Body of pancreas (tissue), 4 donors: ENCODE measurements at regions not wholly inside any gene's neighbourhood (a gene's known extent, or its start where the extent isn't known, plus 50 kb on each side); places are given as distances from the start of the nearest gene placed in this dataset.

ENCODE experiments used
- ATAC-seq: fragments of 150-250 bp; one replicate; pipeline ENCODE4 v1.9.1; 2016
- DNase-seq, 4 donors: peaks; one replicate each; pipeline ENCODE4 v3.0.0-alpha.2; 2019
- H3K27ac ChIP-seq, 4 donors: fragments of 200-600 bp; sonication (generic); 1 replicate in 3 of 4; 2 replicates in 1 of 4; pipeline versions ENCODE4 v1.5.1 to v1.6.1; 2016 to 2019; ENCODE audit warnings: mild to moderate bottlenecking in 1 of 4, mixed read lengths in 1 of 4, moderate library complexity in 1 of 4
- H3K27me3 ChIP-seq, 2 donors: fragments of 200-600 bp; sonication (generic); one replicate each; pipeline ENCODE4 v1.6.0; 2016; ENCODE audit warnings: mild to moderate bottlenecking in 1 of 2
- H3K36me3 ChIP-seq, 2 donors: fragments of 200-600 bp; sonication (generic); replicated peaks in 1 of 2; 2 replicates each; pipeline ENCODE4 v1.5.1; 2016; ENCODE audit warnings: low read depth in 2 of 2; ENCODE audit not compliant: insufficient read depth in 1 of 2
- H3K4me1 ChIP-seq: fragments of 200-600 bp; sonication (generic); one replicate; pipeline ENCODE4 v1.6.0; 2016
- H3K4me3 ChIP-seq, 2 donors: fragments of 200-600 bp; sonication (generic); 1 replicate in 1 of 2; 2 replicates in 1 of 2; pipeline ENCODE4 v1.5.1; 2016 to 2019
- H3K9me3 ChIP-seq, 3 donors: fragments of 200-600 bp; sonication (generic); 1 replicate in 2 of 3; 2 replicates in 1 of 3; pipeline ENCODE4 v1.5.1; 2016
- POLR2A ChIP-seq, 3 donors: fragments of 450-650 bp; IDR thresholded peaks; one replicate each; pipeline ENCODE4 v1.6.1; 2016; ENCODE audit warnings: antibody characterized with exemption in 3 of 3, mild to moderate bottlenecking in 2 of 3
- WGBS, 2 donors: methylation state at CpG; one replicate each; pipeline ENCODE4 v1.1.5; 2017; 5-methylcytosine and 5-hydroxymethylcytosine counted together
- intact Hi-C: fragments of 100-400 bp; cut with DNase I; formaldehyde crosslinking; loops from one replicate; pipeline ENCODE4 v1.15.1; 2023
- TF ChIP-seq, protein P1 (sequence below), 7 experiments: fragments of 450-650 bp in 4 of 7; fragments of 200-600 bp in 3 of 7; sonication (generic) in 3 of 7; IDR thresholded peaks; one replicate each; pipeline ENCODE4 v1.5.1; 2016 to 2019; ENCODE audit warnings: antibody characterized with exemption in 7 of 7

DNA sequence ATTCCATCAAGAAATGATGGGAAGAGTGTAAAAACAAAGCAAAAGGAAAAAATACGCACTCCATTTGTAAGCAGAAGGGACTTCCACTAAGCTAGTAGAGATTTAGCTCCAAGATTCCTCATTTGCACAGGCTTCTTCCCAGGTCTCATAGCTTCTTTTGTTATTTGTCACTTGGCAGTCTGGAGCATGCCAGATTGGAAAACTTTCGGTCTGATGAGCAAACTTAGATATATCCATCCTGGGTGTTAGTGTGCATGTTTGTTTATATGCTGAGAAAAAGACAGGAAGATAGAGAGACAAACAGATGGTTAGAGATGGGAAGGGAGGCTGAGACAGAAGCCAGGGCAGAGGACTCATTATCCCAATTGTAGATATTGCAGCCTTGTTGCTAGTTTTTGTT lies 1644.5 kb upstream of the NUDT12 start:
- DNase-seq: no peak
- ATAC-seq: no peak
- TF ChIP-seq, protein P1, sequence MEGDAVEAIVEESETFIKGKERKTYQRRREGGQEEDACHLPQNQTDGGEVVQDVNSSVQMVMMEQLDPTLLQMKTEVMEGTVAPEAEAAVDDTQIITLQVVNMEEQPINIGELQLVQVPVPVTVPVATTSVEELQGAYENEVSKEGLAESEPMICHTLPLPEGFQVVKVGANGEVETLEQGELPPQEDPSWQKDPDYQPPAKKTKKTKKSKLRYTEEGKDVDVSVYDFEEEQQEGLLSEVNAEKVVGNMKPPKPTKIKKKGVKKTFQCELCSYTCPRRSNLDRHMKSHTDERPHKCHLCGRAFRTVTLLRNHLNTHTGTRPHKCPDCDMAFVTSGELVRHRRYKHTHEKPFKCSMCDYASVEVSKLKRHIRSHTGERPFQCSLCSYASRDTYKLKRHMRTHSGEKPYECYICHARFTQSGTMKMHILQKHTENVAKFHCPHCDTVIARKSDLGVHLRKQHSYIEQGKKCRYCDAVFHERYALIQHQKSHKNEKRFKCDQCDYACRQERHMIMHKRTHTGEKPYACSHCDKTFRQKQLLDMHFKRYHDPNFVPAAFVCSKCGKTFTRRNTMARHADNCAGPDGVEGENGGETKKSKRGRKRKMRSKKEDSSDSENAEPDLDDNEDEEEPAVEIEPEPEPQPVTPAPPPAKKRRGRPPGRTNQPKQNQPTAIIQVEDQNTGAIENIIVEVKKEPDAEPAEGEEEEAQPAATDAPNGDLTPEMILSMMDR (IDR thresholded peaks at IDR 0.05): no peak
- TF ChIP-seq POLR2A (IDR thresholded peaks at IDR 0.05): no peak
- H3K36me3 ChIP-seq: no peaks in the 10 kb centered on the region
- no peaks in the 10 kb centered on the region for H3K4me1 ChIP-seq
- no peak overlapping the region for H3K4me3 ChIP-seq
- intact Hi-C loops: no loop called here
- no peak overlapping the region for H3K27ac ChIP-seq
- no peaks in the 10 kb centered on the region for H3K9me3 ChIP-seq
- no peaks in the 10 kb centered on the region for H3K27me3 ChIP-seq
- whole genome bisulfite sequencing, 2 donors: 51 to 56% methylated on average over 2 of the region's 2 CpGs

DNA sequence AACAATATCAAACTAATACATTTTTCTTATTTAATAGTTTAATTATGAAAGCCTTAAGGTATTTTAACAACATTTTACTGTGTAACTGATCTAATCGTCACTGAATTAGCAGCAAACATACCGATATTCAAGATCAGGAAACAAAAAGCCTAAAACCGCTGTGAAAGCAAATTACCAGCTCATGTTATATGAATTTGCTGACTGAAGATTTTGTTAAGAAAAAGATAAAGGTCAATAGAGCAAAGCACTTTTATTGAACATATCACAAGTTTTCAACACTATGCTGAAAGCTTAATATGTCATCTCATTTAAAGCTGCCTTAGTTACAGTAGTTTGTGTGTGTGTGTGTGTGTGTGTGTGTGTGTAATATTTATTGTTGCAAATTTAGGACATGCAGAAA lies 1634.9 kb upstream of the NUDT12 start:
- H3K9me3 ChIP-seq: no peaks in the 10 kb centered on the region
- no peaks in the 10 kb centered on the region for H3K4me1 ChIP-seq
- H3K27me3 ChIP-seq: no peaks in the 10 kb centered on the region
- ATAC-seq (no peak), DNase-seq (no peak)
- H3K27ac ChIP-seq: no peak overlapping the region
- intact Hi-C loops: no loop called here
- 73 to 75% methylated on average over 3 of the region's 3 CpGs for WGBS, 2 donors
- H3K4me3 ChIP-seq: no peak overlapping the region
- TF ChIP-seq, protein P1 (IDR thresholded peaks at IDR 0.05): no peak
- TF ChIP-seq POLR2A (IDR thresholded peaks at IDR 0.05): no peak
- no peaks in the 10 kb centered on the region for H3K36me3 ChIP-seq

DNA sequence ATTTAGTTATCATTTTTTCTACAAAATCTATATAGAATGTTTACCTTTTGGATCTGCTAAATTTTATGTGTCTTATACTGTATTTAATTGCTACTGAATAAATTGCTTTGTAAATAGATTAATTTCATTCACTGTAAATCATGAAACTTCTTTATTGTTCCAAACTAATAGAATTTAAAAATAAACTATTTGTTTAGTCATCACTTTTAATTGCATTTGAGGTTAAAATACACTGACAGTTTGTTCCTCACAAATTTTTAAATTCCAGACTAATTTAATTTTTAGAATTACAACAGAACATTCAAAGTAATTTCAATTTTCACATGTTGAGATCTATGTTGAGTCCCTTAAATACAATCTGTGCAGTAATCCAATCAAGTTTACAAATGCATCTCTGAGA lies 1633.2 kb upstream of the NUDT12 start:
- DNase-seq (no peak), ATAC-seq (no peak)
- H3K4me1 ChIP-seq: no peaks in the 10 kb centered on the region
- intact Hi-C loops: no loop called here
- no peak overlapping the region for H3K4me3 ChIP-seq
- H3K27me3 ChIP-seq: no peaks in the 10 kb centered on the region
- no peak overlapping the region for H3K27ac ChIP-seq
- no peak for TF ChIP-seq POLR2A (IDR thresholded peaks at IDR 0.05)
- TF ChIP-seq, protein P1 (IDR thresholded peaks at IDR 0.05): no peak
- no peaks in the 10 kb centered on the region for H3K9me3 ChIP-seq
- no peaks in the 10 kb centered on the region for H3K36me3 ChIP-seq

DNA sequence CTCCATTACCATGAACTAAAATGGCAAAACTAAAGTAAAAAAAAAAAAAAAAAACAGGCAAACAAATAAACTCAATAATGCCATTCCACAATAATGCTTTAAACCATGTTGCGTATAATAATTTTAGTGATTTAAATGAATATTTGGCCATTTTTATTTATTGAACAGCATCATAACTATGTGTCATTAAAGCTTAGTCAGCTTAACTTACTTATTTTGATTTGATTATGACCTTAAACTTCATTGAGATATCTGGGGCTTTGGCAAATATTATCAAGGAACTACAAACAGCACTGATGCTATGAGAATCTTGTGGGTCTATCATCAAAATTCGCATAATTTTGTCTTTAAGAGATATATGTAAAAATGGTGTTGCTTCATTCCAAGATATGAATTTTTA lies 1610.3 kb upstream of the NUDT12 start:
- Histone ChIP-seq H3K27me3 (no peaks in the 10 kb centered on the region), H3K4me1 (no peaks in the 10 kb centered on the region), H3K9me3 (no peaks in the 10 kb centered on the region), H3K4me3 (no peak overlapping the region), H3K36me3 (no peaks in the 10 kb centered on the region), H3K27ac (no peak overlapping the region)
- intact Hi-C loops: no loop called here
- TF ChIP-seq POLR2A (IDR thresholded peaks at IDR 0.05): no peak
- TF ChIP-seq, protein P1 (IDR thresholded peaks at IDR 0.05): no peak
- DNase-seq (no peak), ATAC-seq (no peak)
- WGBS, 2 donors: 70 to 83% methylated on average over 2 of the region's 2 CpGs

DNA sequence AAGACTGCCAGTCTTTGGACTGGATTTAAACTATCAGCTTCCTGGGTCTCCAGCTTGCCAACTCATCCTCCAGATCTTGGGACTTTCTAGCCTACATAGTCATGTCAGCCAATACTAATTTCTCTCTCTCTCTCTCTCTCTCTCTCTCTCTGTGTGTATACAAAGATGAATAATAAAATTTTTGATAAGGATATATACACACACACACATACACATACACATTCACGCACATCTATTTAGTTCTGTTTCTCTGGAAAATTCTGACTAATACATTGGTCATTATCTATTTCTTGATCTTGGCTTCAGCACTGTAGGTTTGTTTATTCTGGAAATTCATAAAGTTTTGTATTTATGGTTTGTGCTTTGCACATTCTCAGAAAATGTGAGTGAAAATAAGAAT lies 1606.2 kb upstream of the NUDT12 start:
- no peak overlapping the region for H3K4me3 ChIP-seq
- WGBS, 2 donors: 65 to 67% methylated on average over 1 of the region's 1 CpG
- no peaks in the 10 kb centered on the region for H3K4me1 ChIP-seq
- intact Hi-C loops: no loop called here
- TF ChIP-seq, protein P1 (IDR thresholded peaks at IDR 0.05): no peak
- TF ChIP-seq POLR2A (IDR thresholded peaks at IDR 0.05): no peak
- H3K9me3 ChIP-seq: no peaks in the 10 kb centered on the region
- H3K27me3 ChIP-seq: no peaks in the 10 kb centered on the region
- H3K27ac ChIP-seq: no peak overlapping the region
- no peaks in the 10 kb centered on the region for H3K36me3 ChIP-seq
- DNase-seq (no peak), ATAC-seq (no peak)
